ENCODE measurements at regions not wholly inside any gene's neighbourhood (a gene's known extent, or its start where the extent isn't known, plus 50 kb on each side); places are given as distances from the start of the nearest gene placed in this dataset.

- H3K27ac ChIP-seq (ENCODE audit: low read depth, low read length): no peak overlapping the region
- H2AK5ac ChIP-seq (ENCODE audit: low read length): no peak overlapping the region
- no peak overlapping the region for H3K4me2 ChIP-seq (ENCODE audit: low read length)
- no peak overlapping the region for H3K18ac ChIP-seq (ENCODE audit: low read length)
- no peak for DNase-seq
- no peak overlapping the region for H2BK5ac ChIP-seq (ENCODE audit: low read length)
- no peak overlapping the region for H3K9ac ChIP-seq (ENCODE audit: low read length)
- no peak overlapping the region for H4K5ac ChIP-seq (ENCODE audit: low read length)
- H3K27me3 ChIP-seq (ENCODE audit: insufficient read depth, low read length, poor library complexity): no peaks in the 10 kb centered on the region
- no CpG with 5 or more reads among the region's 1 CpG for WGBS (ENCODE audit: extremely low coverage, insufficient coverage, low lambda C conversion rate)
- no peak overlapping the region for H2BK15ac ChIP-seq (replicated peaks; ENCODE audit: low read depth)
- H3K79me1 ChIP-seq (ENCODE audit: low read length): no peaks in the 10 kb centered on the region
- H3K4me1 ChIP-seq (ENCODE audit: control insufficient read depth, low read depth, low read length): no peaks in the 10 kb centered on the region
- no peak overlapping the region for H3K4me3 ChIP-seq (ENCODE audit: low read length)
- H2BK120ac ChIP-seq (ENCODE audit: low read depth, low read length): no peak overlapping the region
- no peaks in the 10 kb centered on the region for H3K36me3 ChIP-seq (ENCODE audit: control insufficient read depth, insufficient read depth, low read length)
- H3K79me2 ChIP-seq (ENCODE audit: control insufficient read depth, insufficient read depth, low read length): no peaks in the 10 kb centered on the region
- H3K23ac ChIP-seq (ENCODE audit: low read length): no peak overlapping the region
- no peak overlapping the region for H3K56ac ChIP-seq (ENCODE audit: low read length)
- no peak overlapping the region for H4K8ac ChIP-seq (ENCODE audit: low read depth, low read length)
- H3K4ac ChIP-seq (ENCODE audit: low read depth, low read length): no peak overlapping the region
Observed at GRCh38 chr3:102016417-102016816, 167.1 kb downstream of the NFKBIZ start.

GRCh38 chr3:102017784-102018183 lies 168.5 kb downstream of the NFKBIZ start:
- Histone ChIP-seq H3K27ac (ENCODE audit: low read depth, low read length) (no peak overlapping the region), H2BK5ac (ENCODE audit: low read length) (no peak overlapping the region), H3K79me1 (ENCODE audit: low read length) (no peaks in the 10 kb centered on the region), H4K5ac (ENCODE audit: low read length) (no peak overlapping the region), H2BK15ac (replicated peaks; ENCODE audit: low read depth) (no peak overlapping the region), H3K4me3 (ENCODE audit: low read length) (no peak overlapping the region), H3K79me2 (ENCODE audit: control insufficient read depth, insufficient read depth, low read length) (no peaks in the 10 kb centered on the region), H3K4ac (ENCODE audit: low read depth, low read length) (no peak overlapping the region), H3K9ac (ENCODE audit: low read length) (no peak overlapping the region), H3K4me1 (ENCODE audit: control insufficient read depth, low read depth, low read length) (no peaks in the 10 kb centered on the region), H3K18ac (ENCODE audit: low read length) (no peak overlapping the region), H4K8ac (ENCODE audit: low read depth, low read length) (no peak overlapping the region), H3K27me3 (ENCODE audit: insufficient read depth, low read length, poor library complexity) (no peaks in the 10 kb centered on the region), H3K56ac (ENCODE audit: low read length) (no peak overlapping the region), H3K4me2 (ENCODE audit: low read length) (no peak overlapping the region), H3K36me3 (ENCODE audit: control insufficient read depth, insufficient read depth, low read length) (no peaks in the 10 kb centered on the region), H2AK5ac (ENCODE audit: low read length) (no peak overlapping the region), H3K23ac (ENCODE audit: low read length) (no peak overlapping the region), H2BK120ac (ENCODE audit: low read depth, low read length) (no peak overlapping the region)
- no peak for DNase-seq
- no CpG with 5 or more reads among the region's 2 CpGs for WGBS (ENCODE audit: extremely low coverage, insufficient coverage, low lambda C conversion rate)

GRCh38 chr3:102018551-102018950 lies 169.2 kb downstream of the NFKBIZ start:
- H3K4me3 ChIP-seq (ENCODE audit: low read length): no peak overlapping the region
- no peaks in the 10 kb centered on the region for H3K79me1 ChIP-seq (ENCODE audit: low read length)
- WGBS (ENCODE audit: extremely low coverage, insufficient coverage, low lambda C conversion rate): no CpG with 5 or more reads among the region's 7 CpGs
- DNase-seq: no peak
- no peak overlapping the region for H3K18ac ChIP-seq (ENCODE audit: low read length)
- H2BK5ac ChIP-seq (ENCODE audit: low read length): no peak overlapping the region
- H3K9ac ChIP-seq (ENCODE audit: low read length): no peak overlapping the region
- H3K56ac ChIP-seq (ENCODE audit: low read length): no peak overlapping the region
- H3K79me2 ChIP-seq (ENCODE audit: control insufficient read depth, insufficient read depth, low read length): no peaks in the 10 kb centered on the region
- H3K4me1 ChIP-seq (ENCODE audit: control insufficient read depth, low read depth, low read length): no peaks in the 10 kb centered on the region
- H3K36me3 ChIP-seq (ENCODE audit: control insufficient read depth, insufficient read depth, low read length): no peaks in the 10 kb centered on the region
- no peak overlapping the region for H4K5ac ChIP-seq (ENCODE audit: low read length)
- H2BK120ac ChIP-seq (ENCODE audit: low read depth, low read length): no peak overlapping the region
- H2AK5ac ChIP-seq (ENCODE audit: low read length): no peak overlapping the region
- H3K23ac ChIP-seq (ENCODE audit: low read length): no peak overlapping the region
- H4K8ac ChIP-seq (ENCODE audit: low read depth, low read length): no peak overlapping the region
- H3K4ac ChIP-seq (ENCODE audit: low read depth, low read length): no peak overlapping the region
- H3K27me3 ChIP-seq (ENCODE audit: insufficient read depth, low read length, poor library complexity): no peaks in the 10 kb centered on the region
- H3K27ac ChIP-seq (ENCODE audit: low read depth, low read length): no peak overlapping the region
- H3K4me2 ChIP-seq (ENCODE audit: low read length): no peak overlapping the region
- no peak overlapping the region for H2BK15ac ChIP-seq (replicated peaks; ENCODE audit: low read depth)

- no peak overlapping the region for H3K23ac ChIP-seq (ENCODE audit: low read length)
- H2BK120ac ChIP-seq (ENCODE audit: low read depth, low read length): no peak overlapping the region
- H4K5ac ChIP-seq (ENCODE audit: low read length): no peak overlapping the region
- no peak overlapping the region for H3K56ac ChIP-seq (ENCODE audit: low read length)
- no peak overlapping the region for H3K27ac ChIP-seq (ENCODE audit: low read depth, low read length)
- H2BK5ac ChIP-seq (ENCODE audit: low read length): no peak overlapping the region
- no CpG with 5 or more reads among the region's 1 CpG for WGBS (ENCODE audit: extremely low coverage, insufficient coverage, low lambda C conversion rate)
- no peak overlapping the region for H3K9ac ChIP-seq (ENCODE audit: low read length)
- H2AK5ac ChIP-seq (ENCODE audit: low read length): no peak overlapping the region
- no peak overlapping the region for H3K4me2 ChIP-seq (ENCODE audit: low read length)
- no peak overlapping the region for H2BK15ac ChIP-seq (replicated peaks; ENCODE audit: low read depth)
- H3K4me3 ChIP-seq (ENCODE audit: low read length): no peak overlapping the region
- no peaks in the 10 kb centered on the region for H3K79me1 ChIP-seq (ENCODE audit: low read length)
- no peak overlapping the region for H4K8ac ChIP-seq (ENCODE audit: low read depth, low read length)
- H3K4me1 ChIP-seq (ENCODE audit: control insufficient read depth, low read depth, low read length): no peaks in the 10 kb centered on the region
- H3K4ac ChIP-seq (ENCODE audit: low read depth, low read length): no peak overlapping the region
- no peaks in the 10 kb centered on the region for H3K79me2 ChIP-seq (ENCODE audit: control insufficient read depth, insufficient read depth, low read length)
- no peaks in the 10 kb centered on the region for H3K36me3 ChIP-seq (ENCODE audit: control insufficient read depth, insufficient read depth, low read length)
- H3K18ac ChIP-seq (ENCODE audit: low read length): no peak overlapping the region
- no peak for DNase-seq
- H3K27me3 ChIP-seq (ENCODE audit: insufficient read depth, low read length, poor library complexity): no peaks in the 10 kb centered on the region
Observed at GRCh38 chr3:102020735-102021134, 171.4 kb downstream of the NFKBIZ start.

- Histone ChIP-seq H3K4me3 (ENCODE audit: low read length) (no peak overlapping the region), H3K4me2 (ENCODE audit: low read length) (no peak overlapping the region), H2BK15ac (replicated peaks; ENCODE audit: low read depth) (no peak overlapping the region), H2AK5ac (ENCODE audit: low read length) (no peak overlapping the region), H3K27me3 (ENCODE audit: insufficient read depth, low read length, poor library complexity) (no peaks in the 10 kb centered on the region), H4K5ac (ENCODE audit: low read length) (no peak overlapping the region), H2BK120ac (ENCODE audit: low read depth, low read length) (no peak overlapping the region), H3K18ac (ENCODE audit: low read length) (no peak overlapping the region), H2BK5ac (ENCODE audit: low read length) (no peak overlapping the region), H3K36me3 (ENCODE audit: control insufficient read depth, insufficient read depth, low read length) (no peaks in the 10 kb centered on the region), H3K9ac (ENCODE audit: low read length) (no peak overlapping the region), H4K8ac (ENCODE audit: low read depth, low read length) (no peak overlapping the region), H3K56ac (ENCODE audit: low read length) (no peak overlapping the region), H3K27ac (ENCODE audit: low read depth, low read length) (no peak overlapping the region), H3K79me2 (ENCODE audit: control insufficient read depth, insufficient read depth, low read length) (no peaks in the 10 kb centered on the region), H3K79me1 (ENCODE audit: low read length) (no peaks in the 10 kb centered on the region), H3K23ac (ENCODE audit: low read length) (no peak overlapping the region), H3K4me1 (ENCODE audit: control insufficient read depth, low read depth, low read length) (no peaks in the 10 kb centered on the region), H3K4ac (ENCODE audit: low read depth, low read length) (no peak overlapping the region)
- no peak for DNase-seq
Observed at GRCh38 chr3:102024270-102024904, 175.1 kb downstream of the NFKBIZ start.

DNA sequence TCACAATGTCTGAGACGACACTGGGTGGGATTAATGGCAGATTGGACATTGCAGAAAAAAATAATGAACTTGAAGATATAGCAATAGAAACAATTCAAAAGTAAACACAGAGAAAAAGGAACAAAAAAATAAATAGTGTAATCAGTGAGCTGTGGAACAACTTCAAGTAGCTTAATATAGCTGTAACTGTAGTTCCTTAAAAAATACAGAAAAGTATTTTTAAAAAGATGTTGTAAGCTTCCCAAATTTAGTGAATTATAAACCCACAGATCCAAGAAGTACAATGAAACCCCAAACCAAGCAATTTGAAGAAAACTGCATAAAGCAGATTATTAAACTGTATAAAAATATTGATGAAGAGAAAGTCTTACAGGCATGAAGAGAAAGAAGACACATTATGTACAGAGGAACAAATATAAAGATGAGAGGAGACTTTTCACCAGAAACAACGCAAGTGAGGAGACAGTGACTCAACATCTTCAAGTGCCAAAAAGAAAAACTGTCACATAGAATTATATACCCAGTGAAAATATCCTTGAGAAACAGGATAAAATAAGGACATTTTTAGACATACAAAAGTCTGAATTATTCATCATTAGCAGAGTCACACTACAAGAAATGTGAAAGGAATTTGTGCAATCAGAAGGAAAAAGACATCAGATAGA lies 176.4 kb downstream of the NFKBIZ start:
- Histone ChIP-seq H3K23ac (ENCODE audit: low read length) (no peak overlapping the region), H3K36me3 (ENCODE audit: control insufficient read depth, insufficient read depth, low read length) (no peaks in the 10 kb centered on the region), H3K79me1 (ENCODE audit: low read length) (no peaks in the 10 kb centered on the region), H2BK5ac (ENCODE audit: low read length) (no peak overlapping the region), H3K4me1 (ENCODE audit: control insufficient read depth, low read depth, low read length) (no peaks in the 10 kb centered on the region), H3K4me3 (ENCODE audit: low read length) (no peak overlapping the region), H2BK15ac (replicated peaks; ENCODE audit: low read depth) (no peak overlapping the region), H3K18ac (ENCODE audit: low read length) (no peak overlapping the region), H4K5ac (ENCODE audit: low read length) (no peak overlapping the region), H3K4me2 (ENCODE audit: low read length) (no peak overlapping the region), H3K4ac (ENCODE audit: low read depth, low read length) (no peak overlapping the region), H4K8ac (ENCODE audit: low read depth, low read length) (no peak overlapping the region), H3K27me3 (ENCODE audit: insufficient read depth, low read length, poor library complexity) (no peaks in the 10 kb centered on the region), H3K56ac (ENCODE audit: low read length) (no peak overlapping the region), H3K9ac (ENCODE audit: low read length) (no peak overlapping the region), H3K27ac (ENCODE audit: low read depth, low read length) (no peak overlapping the region), H2AK5ac (ENCODE audit: low read length) (no peak overlapping the region), H3K79me2 (ENCODE audit: control insufficient read depth, insufficient read depth, low read length) (no peaks in the 10 kb centered on the region), H2BK120ac (ENCODE audit: low read depth, low read length) (no peak overlapping the region)
- DNase-seq: no peak
- no CpG with 5 or more reads among the region's 2 CpGs for WGBS (ENCODE audit: extremely low coverage, insufficient coverage, low lambda C conversion rate)
